Aorta (tissue), 5 donors: ENCODE measurements at regions not wholly inside any gene's neighbourhood (a gene's known extent, or its start where the extent isn't known, plus 50 kb on each side); places are given as distances from the start of the nearest gene placed in this dataset.

Experiments used
- ATAC-seq: fragments of 200-7000 bp; cut with Tn5 transposase; one replicate; pipeline ENCODE4 v1.9.1; 2022; ENCODE audit warnings: moderate library complexity; ENCODE audit not compliant: low FRiP score
- DNase-seq, 2 donors: peaks; one replicate each; pipeline ENCODE4 v3.0.0-alpha.2; 2020
- H3K27ac ChIP-seq, 2 donors: one replicate each; pipeline ENCODE4 v1.5.1; 2013; ENCODE audit warnings: low read length in 2 of 2, mild to moderate bottlenecking in 2 of 2, moderate library complexity in 2 of 2, control low read depth in 1 of 2, inconsistent platforms in 1 of 2, low read depth in 1 of 2
- H3K27me3 ChIP-seq, 2 donors: one replicate each; pipeline ENCODE4 v1.6.1; 2013; ENCODE audit warnings: control low read depth in 1 of 2, low read length in 1 of 2, mild to moderate bottlenecking in 1 of 2, moderate library complexity in 1 of 2; ENCODE audit not compliant: insufficient read depth in 2 of 2, control insufficient read depth in 1 of 2
- H3K36me3 ChIP-seq, 2 donors: one replicate each; pipeline ENCODE4 v1.6.1; 2013; ENCODE audit warnings: control low read depth in 1 of 2, low read length in 1 of 2, mild to moderate bottlenecking in 1 of 2; ENCODE audit not compliant: insufficient read depth in 2 of 2, control insufficient read depth in 1 of 2
- H3K4me1 ChIP-seq, 2 donors: one replicate each; pipeline ENCODE4 v1.6.1; 2013; ENCODE audit warnings: low read length in 2 of 2, control low read depth in 1 of 2, mild to moderate bottlenecking in 1 of 2, moderate library complexity in 1 of 2; ENCODE audit not compliant: insufficient read depth in 2 of 2, control insufficient read depth in 1 of 2
- H3K4me3 ChIP-seq, 2 donors: one replicate each; pipeline ENCODE4 v1.5.1; 2013; ENCODE audit warnings: low read length in 2 of 2, control low read depth in 1 of 2, mild to moderate bottlenecking in 1 of 2
- H3K9me3 ChIP-seq: one replicate; pipeline ENCODE4 v1.6.1; 2013; ENCODE audit warnings: mild to moderate bottlenecking, low read length; ENCODE audit not compliant: control insufficient read depth
- WGBS, 2 donors: extraction: QIAGEN DNeasy Blood & Tissue Kit; methylation state at CpG; one replicate each; pipeline ENCODE4 v1.1.7; 2013; 5-methylcytosine and 5-hydroxymethylcytosine counted together
- intact Hi-C, 2 donors: fragments of 100-400 bp; cut with DNase I; formaldehyde crosslinking; loops; one replicate each; pipeline versions ENCODE4 v1.14.2 to v1.15.0; 2022
- donor health status: healthy with polysubstance abuse.
- donor health status: Bipolar disorder and iron deficiency.
- donor health status: DM: no; HTN: no; CAD: no.
- donor health status: DM: no; HTN: no; CAD: no.
- donor health status: DM: yes; HTN: yes; CAD: no.

DNA sequence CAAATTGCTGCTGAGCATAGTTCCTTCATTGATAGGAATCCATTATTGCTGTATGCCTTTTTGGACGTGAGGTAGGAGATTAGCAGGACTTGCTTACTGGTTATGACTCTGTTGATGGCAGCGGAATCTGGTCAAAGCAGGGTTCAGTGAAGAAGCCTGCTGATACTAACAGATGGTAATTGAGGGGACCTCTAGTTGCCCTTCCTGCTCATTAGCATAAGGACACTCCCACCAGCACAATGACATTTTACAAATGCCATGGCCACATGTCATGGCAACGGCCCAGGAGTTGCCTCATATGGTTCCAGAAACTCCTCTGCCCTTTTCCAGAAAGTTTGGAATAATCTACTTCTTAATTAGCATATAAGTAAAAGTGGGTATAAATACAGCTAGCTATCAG, 417.5 kb downstream of the CDC14C start:
- intact Hi-C loops, result no loop called here
- ATAC-seq (no peak), DNase-seq (no peak)
- Histone ChIP-seq H3K4me1 (no peaks in the 10 kb centered on the region), H3K9me3 (no peaks in the 10 kb centered on the region), H3K36me3 (no peaks in the 10 kb centered on the region), H3K27me3 (no peaks in the 10 kb centered on the region), H3K4me3 (no peak overlapping the region), H3K27ac (no peak overlapping the region)
- WGBS, 2 donors, result 80 to 85% methylated on average over 3 of the region's 3 CpGs

DNA sequence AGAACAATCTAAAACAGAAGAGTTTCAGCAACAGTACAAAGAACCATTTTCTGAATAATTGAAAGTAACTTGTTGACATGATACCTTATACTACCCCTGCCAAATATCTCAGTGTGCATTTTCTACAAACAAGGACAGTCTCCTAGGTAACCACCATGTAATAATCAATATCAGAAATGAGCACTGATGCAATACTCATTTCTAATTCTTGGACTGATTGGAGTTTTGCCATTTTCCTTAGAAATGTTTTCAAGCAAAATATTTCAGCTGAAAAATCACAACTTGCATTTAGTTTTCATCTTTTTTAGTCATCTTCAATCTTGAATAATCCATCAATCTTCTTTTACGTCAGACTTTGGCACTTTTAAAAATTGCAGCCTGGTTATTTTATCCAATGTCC, 420.2 kb downstream of the CDC14C start:
- intact Hi-C loops, result no loop called here
- WGBS, 2 donors, result 83 to 88% methylated on average over 1 of the region's 1 CpG
- no peaks in the 10 kb centered on the region for H3K4me1 ChIP-seq
- ATAC-seq (no peak), DNase-seq (no peak)
- no peaks in the 10 kb centered on the region for H3K27me3 ChIP-seq
- H3K4me3 ChIP-seq, result no peak overlapping the region
- H3K36me3 ChIP-seq, result no peaks in the 10 kb centered on the region
- H3K9me3 ChIP-seq, result no peaks in the 10 kb centered on the region
- H3K27ac ChIP-seq, result no peak overlapping the region

DNA sequence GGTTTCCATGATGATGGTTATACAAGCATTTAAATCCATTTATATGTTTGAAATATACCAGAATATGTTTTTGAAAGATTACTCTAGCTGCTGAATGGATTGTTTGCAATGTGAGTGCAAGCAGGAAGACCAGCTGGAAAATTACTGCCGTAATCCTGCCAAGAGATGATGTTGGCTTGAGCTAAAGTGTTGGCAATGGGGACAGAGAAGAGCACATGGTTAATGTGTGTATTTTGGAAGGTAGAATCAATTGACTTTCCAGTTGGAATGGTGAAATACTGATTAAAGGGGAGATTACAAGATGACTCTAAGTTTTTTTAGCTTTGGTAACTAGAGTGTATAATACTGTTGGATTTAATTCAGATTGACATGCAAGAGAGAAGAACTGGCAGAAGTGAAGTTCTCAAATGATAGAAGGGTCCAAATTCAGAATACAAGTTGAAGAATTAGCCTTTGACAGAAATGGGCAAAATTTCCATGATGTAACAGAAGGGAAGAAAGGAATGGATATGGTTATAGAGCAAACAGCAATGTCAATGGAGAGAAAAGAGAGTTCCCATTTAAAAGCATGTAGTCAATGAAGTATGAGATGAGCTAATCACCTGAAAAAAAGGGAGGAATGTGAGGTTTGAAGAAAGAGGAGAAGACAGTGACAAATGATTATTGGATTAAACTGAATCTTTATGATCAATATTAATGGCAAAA, 422.0 kb downstream of the CDC14C start:
- Histone ChIP-seq H3K4me3 (no peak overlapping the region), H3K4me1 (no peaks in the 10 kb centered on the region), H3K27ac (no peak overlapping the region), H3K27me3 (no peaks in the 10 kb centered on the region), H3K36me3 (no peaks in the 10 kb centered on the region), H3K9me3 (no peaks in the 10 kb centered on the region)
- WGBS, 2 donors, result 38 to 45% methylated on average over 1 of the region's 1 CpG
- intact Hi-C loops, result no loop called here
- DNase-seq (no peak), ATAC-seq (peak; percentile 69)

DNA sequence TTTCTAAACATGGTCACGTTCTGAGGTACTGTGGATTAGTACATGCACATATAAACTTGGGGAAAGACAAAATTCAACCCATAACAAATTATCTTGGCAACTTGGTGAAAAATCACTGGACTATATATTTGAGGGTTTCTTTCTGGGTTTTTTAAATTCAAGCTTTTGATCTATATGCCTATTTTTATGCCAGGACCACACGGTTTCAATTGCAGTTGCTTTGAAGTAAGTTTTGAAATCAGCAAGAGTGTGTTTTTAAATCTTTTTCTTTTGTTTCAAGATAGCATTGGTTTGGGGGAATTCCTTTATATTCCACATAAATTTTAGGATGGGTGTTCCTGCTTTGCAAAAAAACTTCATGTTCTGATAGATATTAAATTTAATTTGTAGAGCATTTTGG, 406.4 kb upstream of the VWC2 start:
- intact Hi-C loops, result no loop called here
- Histone ChIP-seq H3K4me3 (no peak overlapping the region), H3K27ac (no peak overlapping the region), H3K27me3 (no peaks in the 10 kb centered on the region), H3K4me1 (no peaks in the 10 kb centered on the region), H3K9me3 (no peaks in the 10 kb centered on the region), H3K36me3 (no peaks in the 10 kb centered on the region)
- WGBS, 2 donors, result 39 to 54% methylated on average over 2 of the region's 2 CpGs
- no peak for DNase-seq
- no peak for ATAC-seq

GRCh38 chr7:49371771-49372170, 401.7 kb upstream of the VWC2 start:
- ATAC-seq, result no peak
- H3K36me3 ChIP-seq, result no peaks in the 10 kb centered on the region
- DNase-seq, result no peak
- H3K27me3 ChIP-seq, result no peaks in the 10 kb centered on the region
- no peak overlapping the region for H3K27ac ChIP-seq
- H3K4me3 ChIP-seq, result no peak overlapping the region
- H3K9me3 ChIP-seq, result no peaks in the 10 kb centered on the region
- intact Hi-C loops, result no loop called here
- H3K4me1 ChIP-seq, result no peaks in the 10 kb centered on the region
- WGBS, 2 donors, result 50 to 57% methylated on average over 1 of the region's 1 CpG

DNA sequence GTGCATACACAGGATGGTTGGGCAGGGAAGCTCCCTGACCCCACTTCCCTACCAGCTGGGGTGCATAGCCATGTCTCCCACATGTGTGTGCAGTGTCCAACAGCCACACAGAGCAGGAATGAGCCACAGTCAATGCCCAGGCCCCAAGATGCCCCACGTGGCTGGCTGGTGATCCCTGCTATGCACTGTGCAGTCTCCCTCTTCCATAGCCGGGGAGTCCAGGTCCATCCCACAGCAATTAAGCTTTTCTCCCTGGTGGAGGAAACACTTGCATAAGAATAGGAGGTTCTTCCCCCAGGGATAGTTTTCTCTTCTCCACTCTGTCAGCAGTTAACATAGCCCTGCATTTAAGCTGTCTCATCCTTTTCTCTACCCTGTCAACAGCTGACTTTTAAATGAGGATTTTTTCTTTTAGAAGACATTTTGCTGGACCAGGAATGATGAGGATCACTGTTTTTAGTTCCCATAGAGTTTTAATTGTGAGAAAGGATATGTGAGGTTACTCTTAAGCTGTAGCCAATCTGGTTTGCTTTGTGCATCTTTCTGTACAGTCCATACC, 396.5 kb upstream of the VWC2 start:
- intact Hi-C loops, result no loop called here
- WGBS, 2 donors, result 68 to 75% methylated on average over 2 of the region's 2 CpGs
- no peak for ATAC-seq

DNA sequence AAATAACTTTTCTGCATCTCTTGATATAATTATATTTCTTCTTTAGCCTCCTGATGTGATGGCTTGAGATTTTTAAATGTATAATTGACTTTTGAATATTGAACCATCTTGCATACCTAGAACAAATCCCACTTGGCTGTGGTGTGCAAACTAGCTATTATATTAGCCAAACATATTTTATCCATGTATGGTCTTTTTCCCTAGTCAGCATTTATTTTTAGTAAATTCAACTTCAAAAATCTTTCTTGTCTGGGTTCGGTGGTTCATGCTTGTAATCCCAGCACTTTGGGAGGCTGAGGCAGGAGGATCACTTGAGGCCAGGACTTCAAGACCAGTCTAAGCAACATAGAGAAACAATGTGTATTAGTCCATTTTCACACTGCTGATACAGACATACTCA, 386.6 kb upstream of the VWC2 start:
- H3K36me3 ChIP-seq, result no peaks in the 10 kb centered on the region
- H3K9me3 ChIP-seq, result no peaks in the 10 kb centered on the region
- no peaks in the 10 kb centered on the region for H3K27me3 ChIP-seq
- no peaks in the 10 kb centered on the region for H3K4me1 ChIP-seq
- intact Hi-C loops, result no loop called here
- WGBS, 2 donors, result 60 to 77% methylated on average over 1 of the region's 1 CpG
- H3K27ac ChIP-seq, result no peak overlapping the region
- H3K4me3 ChIP-seq, result no peak overlapping the region
- no peak for DNase-seq
- no peak for ATAC-seq

More for the DNA sequence above, 396.5 kb upstream of the VWC2 start:
- no peaks in the 10 kb centered on the region for H3K4me1 ChIP-seq
- no peak overlapping the region for H3K4me3 ChIP-seq
- no peaks in the 10 kb centered on the region for H3K27me3 ChIP-seq
- H3K27ac ChIP-seq, result no peak overlapping the region
- no peaks in the 10 kb centered on the region for H3K36me3 ChIP-seq
- H3K9me3 ChIP-seq, result no peaks in the 10 kb centered on the region
- peak in 1 of 2 donors; percentile 41 for DNase-seq

GRCh38 chr7:49389871-49390479, 383.5 kb upstream of the VWC2 start:
- no peaks in the 10 kb centered on the region for H3K36me3 ChIP-seq
- no peak overlapping the region for H3K4me3 ChIP-seq
- no peaks in the 10 kb centered on the region for H3K9me3 ChIP-seq
- H3K4me1 ChIP-seq, result no peaks in the 10 kb centered on the region
- intact Hi-C loops, result no loop called here
- ATAC-seq, result no peak
- 61 to 65% methylated on average over 7 of the region's 7 CpGs for WGBS, 2 donors
- H3K27ac ChIP-seq, result no peak overlapping the region
- DNase-seq, result no peak
- H3K27me3 ChIP-seq, result no peaks in the 10 kb centered on the region

DNA sequence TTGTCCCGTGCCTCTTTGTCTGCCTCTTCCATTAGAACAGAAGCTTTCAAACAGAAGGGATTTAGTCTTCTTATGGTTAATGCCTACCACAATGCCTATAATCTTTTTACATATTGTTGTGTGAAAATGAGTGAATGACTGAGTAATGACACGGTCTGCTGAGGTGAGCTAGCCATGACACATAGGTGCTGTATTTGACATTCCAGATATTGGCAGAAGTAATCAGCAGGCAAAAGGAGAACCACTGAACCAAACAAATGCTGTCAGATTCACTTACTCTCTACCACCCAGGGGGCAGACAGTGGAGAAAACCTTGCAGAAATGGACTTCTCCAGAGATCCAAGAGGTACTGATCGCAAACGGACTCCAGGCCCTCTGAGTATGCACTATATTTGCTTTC, 377.2 kb upstream of the VWC2 start:
- Histone ChIP-seq H3K9me3 (no peaks in the 10 kb centered on the region), H3K4me1 (no peaks in the 10 kb centered on the region), H3K4me3 (no peak overlapping the region), H3K27me3 (no peaks in the 10 kb centered on the region), H3K36me3 (no peaks in the 10 kb centered on the region), H3K27ac (no peak overlapping the region)
- DNase-seq, result no peak
- ATAC-seq, result no peak
- intact Hi-C loops, result no loop called here
- 57 to 71% methylated on average over 4 of the region's 4 CpGs for WGBS, 2 donors
